ENCODE measurements at regions not wholly inside any gene's neighbourhood (a gene's known extent, or its start where the extent isn't known, plus 50 kb on each side); places are given as distances from the start of the nearest gene placed in this dataset.

DNA sequence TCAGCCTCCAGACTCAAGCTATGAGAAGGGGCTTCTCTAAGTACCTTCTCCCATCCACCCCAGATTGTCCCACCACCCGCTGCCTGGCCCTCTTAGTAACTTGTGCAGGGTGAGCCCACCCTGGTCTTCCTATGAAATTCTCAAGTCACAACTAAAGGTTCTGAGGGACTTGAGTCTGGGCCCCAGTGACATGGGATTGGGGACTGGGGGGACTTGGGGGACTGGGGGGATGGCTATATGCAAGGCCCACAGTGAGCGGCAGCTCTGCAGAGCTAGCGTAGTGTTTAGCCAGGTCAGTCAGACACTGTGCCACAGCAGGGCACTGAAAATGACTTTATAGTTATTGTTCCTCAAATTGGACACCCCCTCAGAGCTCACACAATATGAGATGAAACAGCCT, 622.3 kb upstream of the CADM1 start:
- ATAC-seq (no peak), FAIRE-seq (no peak), DNase-seq (ENCODE audit: low read depth in 1 of 2, low spot score in 1 of 2) (no peak)
- no peak for TF ChIP-seq MAX (IDR thresholded peaks at IDR 0.05)
- no peak for TF ChIP-seq HES2 (IDR thresholded peaks at IDR 0.05)
- no peak for TF ChIP-seq CHD4 (IDR thresholded peaks at IDR 0.05; ENCODE audit: borderline replicate concordance)
- TF ChIP-seq RAD21 (conservative IDR thresholded peaks at IDR 0.05 in 1 of 2, IDR thresholded peaks at IDR 0.05 in 1 of 2) = no peak
- TF ChIP-seq MAFK (IDR thresholded peaks at IDR 0.05; ENCODE audit: partially characterized antibody) = no peak
- no peak for TF ChIP-seq TFCP2L1 (CRISPR knock-in tag; IDR thresholded peaks at IDR 0.05)
- no peak for TF ChIP-seq SMC3 (IDR thresholded peaks at IDR 0.05)
- TF ChIP-seq NFE2L2 (conservative IDR thresholded peaks at IDR 0.05; ENCODE audit: low read length) = no peak
- TF ChIP-seq, protein P1, sequence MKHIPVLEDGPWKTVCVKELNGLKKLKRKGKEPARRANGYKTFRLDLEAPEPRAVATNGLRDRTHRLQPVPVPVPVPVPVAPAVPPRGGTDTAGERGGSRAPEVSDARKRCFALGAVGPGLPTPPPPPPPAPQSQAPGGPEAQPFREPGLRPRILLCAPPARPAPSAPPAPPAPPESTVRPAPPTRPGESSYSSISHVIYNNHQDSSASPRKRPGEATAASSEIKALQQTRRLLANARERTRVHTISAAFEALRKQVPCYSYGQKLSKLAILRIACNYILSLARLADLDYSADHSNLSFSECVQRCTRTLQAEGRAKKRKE (CRISPR knock-in tag; IDR thresholded peaks at IDR 0.05; ENCODE audit: low read depth) = no peak
- no peak for TF ChIP-seq TP53 (CRISPR knock-in tag; IDR thresholded peaks at IDR 0.05)
- TF ChIP-seq NPAS2 (CRISPR knock-in tag; IDR thresholded peaks at IDR 0.05; ENCODE audit: borderline replicate concordance) = no peak
- no peak for TF ChIP-seq BHLHE40 (IDR thresholded peaks at IDR 0.05; ENCODE audit: low read depth, low read length)
- TF ChIP-seq, protein P2, sequence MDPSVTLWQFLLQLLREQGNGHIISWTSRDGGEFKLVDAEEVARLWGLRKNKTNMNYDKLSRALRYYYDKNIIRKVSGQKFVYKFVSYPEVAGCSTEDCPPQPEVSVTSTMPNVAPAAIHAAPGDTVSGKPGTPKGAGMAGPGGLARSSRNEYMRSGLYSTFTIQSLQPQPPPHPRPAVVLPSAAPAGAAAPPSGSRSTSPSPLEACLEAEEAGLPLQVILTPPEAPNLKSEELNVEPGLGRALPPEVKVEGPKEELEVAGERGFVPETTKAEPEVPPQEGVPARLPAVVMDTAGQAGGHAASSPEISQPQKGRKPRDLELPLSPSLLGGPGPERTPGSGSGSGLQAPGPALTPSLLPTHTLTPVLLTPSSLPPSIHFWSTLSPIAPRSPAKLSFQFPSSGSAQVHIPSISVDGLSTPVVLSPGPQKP (IDR thresholded peaks at IDR 0.05; ENCODE audit: low read depth, low read length) = no peak
- CTCF ChIA-PET = no interaction called here
- Histone ChIP-seq H3K9me3 (no peaks in the 10 kb centered on the region), H3K4me1 (no peaks in the 10 kb centered on the region), H3K4me2 (no peak overlapping the region), H3K27ac (no peak overlapping the region), H3K4me3 (no peak overlapping the region)
- 0% methylated on average over 1 of the region's 3 CpGs for WGBS (ENCODE audit: missing lambda C conversion rate)
- POLR2A ChIA-PET = no interaction called here

DNA sequence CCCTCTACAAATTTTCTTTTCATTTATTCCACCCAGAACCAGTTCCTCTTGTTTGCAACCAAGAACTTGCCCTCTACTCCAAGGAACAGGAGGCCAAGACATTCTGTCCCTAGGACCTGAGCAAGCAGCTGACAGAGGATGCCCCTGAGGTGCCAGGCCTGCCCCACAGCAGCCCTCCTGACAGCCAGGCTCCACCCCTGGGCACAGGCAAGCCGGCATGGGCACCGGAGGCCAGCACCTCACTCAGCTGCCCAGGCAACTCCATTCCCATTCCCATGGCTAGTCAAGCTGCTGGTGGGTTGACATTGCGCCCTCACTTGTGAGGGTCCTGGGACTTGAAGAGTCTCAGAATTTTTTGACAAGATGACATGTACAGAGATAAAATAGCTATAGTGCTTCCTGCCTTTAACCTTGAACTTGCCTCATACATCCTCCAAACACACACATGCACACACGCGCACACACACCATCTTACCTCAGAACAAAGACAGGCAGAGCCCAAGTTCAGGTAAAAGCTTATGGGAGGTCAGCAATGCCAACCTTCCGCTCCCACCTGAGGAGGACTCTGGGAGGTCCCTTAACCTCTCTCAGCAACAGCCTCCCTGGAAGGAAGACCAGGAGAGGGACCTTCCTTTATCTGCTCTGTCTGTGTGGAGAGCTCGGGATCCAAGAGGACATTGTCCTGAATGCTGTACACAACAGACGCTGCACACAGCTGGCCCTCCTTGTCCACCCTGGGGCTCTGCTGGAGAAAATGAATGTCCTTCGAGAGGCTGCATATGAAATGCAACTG, 620.9 kb upstream of the CADM1 start:
- no peaks in the 10 kb centered on the region for H3K4me1 ChIP-seq
- H3K27ac ChIP-seq = no peak overlapping the region
- DNase-seq (ENCODE audit: low read depth in 1 of 2, low spot score in 1 of 2) = no peak
- no peak for ATAC-seq
- H3K9me3 ChIP-seq = no peaks in the 10 kb centered on the region
- POLR2A ChIA-PET = no interaction called here
- WGBS (ENCODE audit: missing lambda C conversion rate) = 27% methylated on average over 7 of the region's 9 CpGs
- no peak overlapping the region for H3K4me2 ChIP-seq
- FAIRE-seq = no peak
- H3K4me3 ChIP-seq = no peak overlapping the region
- TF ChIP-seq ESRRA (IDR thresholded peaks at IDR 0.05; ENCODE audit: borderline replicate concordance, low read length) (no peak), HES2 (IDR thresholded peaks at IDR 0.05) (no peak), HOXB13 (CRISPR knock-in tag; IDR thresholded peaks at IDR 0.05; ENCODE audit: low read depth) (no peak), NR3C1 (IDR thresholded peaks at IDR 0.05) (no peak), EHF (CRISPR knock-in tag; IDR thresholded peaks at IDR 0.05) (no peak), CBX2 (IDR thresholded peaks at IDR 0.05; ENCODE audit: borderline replicate concordance, low read depth) (no peak), JUN (IDR thresholded peaks at IDR 0.05) (no peak), MAFK (IDR thresholded peaks at IDR 0.05; ENCODE audit: partially characterized antibody) (no peak), TP53 (CRISPR knock-in tag; IDR thresholded peaks at IDR 0.05) (no peak), POLR2AphosphoS2 (conservative IDR thresholded peaks at IDR 0.05; ENCODE audit: low read length) (no peak), JUNB (IDR thresholded peaks at IDR 0.05) (no peak), ZFP36 (IDR thresholded peaks at IDR 0.05; ENCODE audit: borderline replicate concordance, partially characterized antibody) (no peak), CHD2 (IDR thresholded peaks at IDR 0.05; ENCODE audit: low read length, partially characterized antibody) (no peak), GATA3 (IDR thresholded peaks at IDR 0.05; ENCODE audit: borderline replicate concordance) (no peak), HEYL (CRISPR knock-in tag; IDR thresholded peaks at IDR 0.05) (no peak), KDM5A (IDR thresholded peaks at IDR 0.05) (no peak), E2F6 (IDR thresholded peaks at IDR 0.05; ENCODE audit: borderline replicate concordance, low read depth) (no peak)
- TF ChIP-seq, protein P1 (CRISPR knock-in tag; IDR thresholded peaks at IDR 0.05; ENCODE audit: low read depth) = no peak
- TF ChIP-seq, protein P2 (IDR thresholded peaks at IDR 0.05; ENCODE audit: low read depth, low read length) = no peak
- CTCF ChIA-PET = no interaction called here
